SK-N-SH treated with all-trans-retinoic acid at 6 μM for 48 hours (cell line): ENCODE measurements at regions not wholly inside any gene's neighbourhood (a gene's known extent, or its start where the extent isn't known, plus 50 kb on each side); places are given as distances from the start of the nearest gene placed in this dataset.

Experiments used
- ATAC-seq: fragments of 200-7000 bp; cut with Tn5 transposase; 3 replicates; pipeline ENCODE4 v1.9.1; 2020; ENCODE audit warnings: mild to moderate bottlenecking, moderate library complexity
- ARNTL ChIP-seq: fragments of 450-650 bp; formaldehyde crosslinking; IDR thresholded peaks from 2 replicates; pipeline ENCODE4 v1.5.0; 2020; ENCODE audit warnings: low read depth, mild to moderate bottlenecking, moderate library complexity, borderline replicate concordance
- BACH2 ChIP-seq: fragments of 250-450 bp; sonication (Bioruptor Pico); IDR thresholded peaks from 2 replicates; pipeline ENCODE4 v1.9.0; 2021; ENCODE audit warnings: mild to moderate bottlenecking, borderline replicate concordance
- CSDC2 ChIP-seq: fragments of 250-450 bp; sonication (Bioruptor Pico); IDR thresholded peaks from 2 replicates; pipeline ENCODE4 v1.5.0; 2020; ENCODE audit warnings: mild to moderate bottlenecking, moderate library complexity
- ESRRG ChIP-seq: fragments of 250-450 bp; sonication (Bioruptor Pico); IDR thresholded peaks from 2 replicates; pipeline ENCODE4 v1.6.1; 2021; ENCODE audit warnings: mild to moderate bottlenecking
- GLIS3 ChIP-seq: fragments of 250-450 bp; sonication (Bioruptor Pico); IDR thresholded peaks from 2 replicates; pipeline ENCODE4 v1.5.0; 2020; ENCODE audit warnings: mild to moderate bottlenecking, moderate library complexity
- OSR1 ChIP-seq: fragments of 250-450 bp; sonication (Bioruptor Pico); IDR thresholded peaks from 2 replicates; pipeline ENCODE4 v1.8.0; 2022; ENCODE audit warnings: moderate library complexity, mild to moderate bottlenecking, inconsistent platforms
- PPARA ChIP-seq: fragments of 250-450 bp; sonication (Bioruptor Pico); IDR thresholded peaks from 2 replicates; pipeline ENCODE4 v1.5.0; 2020; ENCODE audit warnings: mild to moderate bottlenecking, borderline replicate concordance
- RARB ChIP-seq: fragments of 250-450 bp; sonication (Bioruptor Pico); IDR thresholded peaks from 2 replicates; pipeline ENCODE4 v1.8.0; 2021; ENCODE audit warnings: mild to moderate bottlenecking, moderate library complexity
- SNAI2 ChIP-seq: fragments of 250-450 bp; sonication (Bioruptor Pico); IDR thresholded peaks from 2 replicates; pipeline ENCODE4 v1.5.0; 2020; ENCODE audit warnings: mild to moderate bottlenecking, moderate library complexity
- TCF4 ChIP-seq: fragments of 250-450 bp; sonication (Bioruptor Pico); IDR thresholded peaks from 2 replicates; pipeline ENCODE4 v1.8.0; 2021; ENCODE audit warnings: mild to moderate bottlenecking, moderate library complexity, borderline replicate concordance
- TOX ChIP-seq: fragments of 250-450 bp; sonication (Bioruptor Pico); IDR thresholded peaks from 2 replicates; pipeline ENCODE4 v1.8.0; 2021; ENCODE audit warnings: mild to moderate bottlenecking, moderate library complexity, borderline replicate concordance
- ZFP3 ChIP-seq: fragments of 250-450 bp; sonication (Bioruptor Pico); IDR thresholded peaks from 2 replicates; pipeline ENCODE4 v1.5.0; 2020; ENCODE audit warnings: mild to moderate bottlenecking, moderate library complexity
- ZFP30 ChIP-seq: fragments of 450-650 bp; formaldehyde crosslinking; IDR thresholded peaks from 2 replicates; pipeline ENCODE4 v1.5.0; 2022; ENCODE audit warnings: mild to moderate bottlenecking, moderate library complexity
- ZNF70 ChIP-seq: fragments of 450-650 bp; formaldehyde crosslinking; IDR thresholded peaks from 2 replicates; pipeline ENCODE4 v1.5.0; 2020; ENCODE audit warnings: mild to moderate bottlenecking, moderate library complexity
- ZNF8 ChIP-seq: fragments of 450-650 bp; formaldehyde crosslinking; IDR thresholded peaks from 2 replicates; pipeline ENCODE4 v1.5.0; 2020; ENCODE audit warnings: mild to moderate bottlenecking, moderate library complexity
- TF ChIP-seq, protein P1 (sequence below): fragments of 250-450 bp; sonication (Bioruptor Pico); IDR thresholded peaks from 2 replicates; pipeline ENCODE4 v1.5.0; 2020; ENCODE audit warnings: mild to moderate bottlenecking, moderate library complexity
- TF ChIP-seq, protein P2 (sequence below): fragments of 250-450 bp; sonication (Bioruptor Pico); IDR thresholded peaks from 2 replicates; pipeline ENCODE4 v1.8.0; 2020; ENCODE audit warnings: mild to moderate bottlenecking, moderate library complexity, borderline replicate concordance
- TF ChIP-seq, protein P3 (sequence below): fragments of 250-450 bp; sonication (Bioruptor Pico); IDR thresholded peaks from 2 replicates; pipeline ENCODE4 v1.8.0; 2021; ENCODE audit warnings: low read depth, mild to moderate bottlenecking, moderate library complexity, borderline replicate concordance
- TF ChIP-seq, protein P4 (sequence below): fragments of 250-450 bp; sonication (Bioruptor Pico); IDR thresholded peaks from 2 replicates; pipeline ENCODE4 v1.5.1; 2021; ENCODE audit warnings: mild to moderate bottlenecking, moderate library complexity
- TF ChIP-seq, protein P5 (sequence below): fragments of 250-450 bp; sonication (Bioruptor Pico); IDR thresholded peaks from 2 replicates; pipeline ENCODE4 v1.5.1; 2020; ENCODE audit warnings: low read depth, mild to moderate bottlenecking, moderate library complexity

DNA sequence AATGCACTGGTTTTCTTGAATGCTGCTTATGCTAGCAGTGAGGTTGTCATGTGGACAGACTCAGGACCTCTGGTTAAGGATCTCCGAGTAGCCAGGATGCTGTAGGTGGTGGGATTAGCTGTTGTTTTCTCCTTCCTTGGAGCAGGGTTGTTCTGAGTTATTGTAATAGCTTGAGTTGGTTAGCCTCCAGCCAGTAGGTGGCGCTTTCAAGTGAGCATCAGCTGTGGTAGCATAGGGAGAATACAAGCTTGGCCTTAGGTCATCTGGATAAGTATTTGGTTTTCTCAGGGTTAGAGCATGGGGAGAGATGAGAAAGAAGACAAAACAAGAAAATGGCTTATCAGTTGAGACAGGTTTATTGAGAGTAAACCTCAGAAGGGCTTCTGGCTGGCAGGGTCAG, 299.7 kb upstream of the FBXO33 start:
- TF ChIP-seq GLIS3 (CRISPR knock-in tag): no peak
- no peak for TF ChIP-seq ZFP30 (CRISPR knock-in tag)
- TF ChIP-seq, protein P1, sequence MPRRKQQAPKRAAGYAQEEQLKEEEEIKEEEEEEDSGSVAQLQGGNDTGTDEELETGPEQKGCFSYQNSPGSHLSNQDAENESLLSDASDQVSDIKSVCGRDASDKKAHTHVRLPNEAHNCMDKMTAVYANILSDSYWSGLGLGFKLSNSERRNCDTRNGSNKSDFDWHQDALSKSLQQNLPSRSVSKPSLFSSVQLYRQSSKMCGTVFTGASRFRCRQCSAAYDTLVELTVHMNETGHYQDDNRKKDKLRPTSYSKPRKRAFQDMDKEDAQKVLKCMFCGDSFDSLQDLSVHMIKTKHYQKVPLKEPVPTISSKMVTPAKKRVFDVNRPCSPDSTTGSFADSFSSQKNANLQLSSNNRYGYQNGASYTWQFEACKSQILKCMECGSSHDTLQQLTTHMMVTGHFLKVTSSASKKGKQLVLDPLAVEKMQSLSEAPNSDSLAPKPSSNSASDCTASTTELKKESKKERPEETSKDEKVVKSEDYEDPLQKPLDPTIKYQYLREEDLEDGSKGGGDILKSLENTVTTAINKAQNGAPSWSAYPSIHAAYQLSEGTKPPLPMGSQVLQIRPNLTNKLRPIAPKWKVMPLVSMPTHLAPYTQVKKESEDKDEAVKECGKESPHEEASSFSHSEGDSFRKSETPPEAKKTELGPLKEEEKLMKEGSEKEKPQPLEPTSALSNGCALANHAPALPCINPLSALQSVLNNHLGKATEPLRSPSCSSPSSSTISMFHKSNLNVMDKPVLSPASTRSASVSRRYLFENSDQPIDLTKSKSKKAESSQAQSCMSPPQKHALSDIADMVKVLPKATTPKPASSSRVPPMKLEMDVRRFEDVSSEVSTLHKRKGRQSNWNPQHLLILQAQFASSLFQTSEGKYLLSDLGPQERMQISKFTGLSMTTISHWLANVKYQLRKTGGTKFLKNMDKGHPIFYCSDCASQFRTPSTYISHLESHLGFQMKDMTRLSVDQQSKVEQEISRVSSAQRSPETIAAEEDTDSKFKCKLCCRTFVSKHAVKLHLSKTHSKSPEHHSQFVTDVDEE (CRISPR knock-in tag): no peak
- TF ChIP-seq CSDC2: no peak
- TF ChIP-seq TOX (CRISPR knock-in tag): no peak
- TF ChIP-seq, protein P2, sequence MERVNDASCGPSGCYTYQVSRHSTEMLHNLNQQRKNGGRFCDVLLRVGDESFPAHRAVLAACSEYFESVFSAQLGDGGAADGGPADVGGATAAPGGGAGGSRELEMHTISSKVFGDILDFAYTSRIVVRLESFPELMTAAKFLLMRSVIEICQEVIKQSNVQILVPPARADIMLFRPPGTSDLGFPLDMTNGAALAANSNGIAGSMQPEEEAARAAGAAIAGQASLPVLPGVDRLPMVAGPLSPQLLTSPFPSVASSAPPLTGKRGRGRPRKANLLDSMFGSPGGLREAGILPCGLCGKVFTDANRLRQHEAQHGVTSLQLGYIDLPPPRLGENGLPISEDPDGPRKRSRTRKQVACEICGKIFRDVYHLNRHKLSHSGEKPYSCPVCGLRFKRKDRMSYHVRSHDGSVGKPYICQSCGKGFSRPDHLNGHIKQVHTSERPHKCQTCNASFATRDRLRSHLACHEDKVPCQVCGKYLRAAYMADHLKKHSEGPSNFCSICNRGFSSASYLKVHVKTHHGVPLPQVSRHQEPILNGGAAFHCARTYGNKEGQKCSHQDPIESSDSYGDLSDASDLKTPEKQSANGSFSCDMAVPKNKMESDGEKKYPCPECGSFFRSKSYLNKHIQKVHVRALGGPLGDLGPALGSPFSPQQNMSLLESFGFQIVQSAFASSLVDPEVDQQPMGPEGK: no peak
- TF ChIP-seq ZNF70 (CRISPR knock-in tag): no peak
- no peak for TF ChIP-seq ESRRG (CRISPR knock-in tag)
- TF ChIP-seq ZFP3 (CRISPR knock-in tag): no peak
- TF ChIP-seq, protein P3, sequence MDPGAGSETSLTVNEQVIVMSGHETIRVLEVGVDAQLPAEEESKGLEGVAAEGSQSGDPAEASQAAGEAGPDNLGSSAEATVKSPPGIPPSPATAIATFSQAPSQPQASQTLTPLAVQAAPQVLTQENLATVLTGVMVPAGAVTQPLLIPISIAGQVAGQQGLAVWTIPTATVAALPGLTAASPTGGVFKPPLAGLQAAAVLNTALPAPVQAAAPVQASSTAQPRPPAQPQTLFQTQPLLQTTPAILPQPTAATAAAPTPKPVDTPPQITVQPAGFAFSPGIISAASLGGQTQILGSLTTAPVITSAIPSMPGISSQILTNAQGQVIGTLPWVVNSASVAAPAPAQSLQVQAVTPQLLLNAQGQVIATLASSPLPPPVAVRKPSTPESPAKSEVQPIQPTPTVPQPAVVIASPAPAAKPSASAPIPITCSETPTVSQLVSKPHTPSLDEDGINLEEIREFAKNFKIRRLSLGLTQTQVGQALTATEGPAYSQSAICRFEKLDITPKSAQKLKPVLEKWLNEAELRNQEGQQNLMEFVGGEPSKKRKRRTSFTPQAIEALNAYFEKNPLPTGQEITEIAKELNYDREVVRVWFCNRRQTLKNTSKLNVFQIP (CRISPR knock-in tag): no peak
- no peak for TF ChIP-seq TCF4
- TF ChIP-seq BACH2 (CRISPR knock-in tag): no peak
- TF ChIP-seq, protein P4, sequence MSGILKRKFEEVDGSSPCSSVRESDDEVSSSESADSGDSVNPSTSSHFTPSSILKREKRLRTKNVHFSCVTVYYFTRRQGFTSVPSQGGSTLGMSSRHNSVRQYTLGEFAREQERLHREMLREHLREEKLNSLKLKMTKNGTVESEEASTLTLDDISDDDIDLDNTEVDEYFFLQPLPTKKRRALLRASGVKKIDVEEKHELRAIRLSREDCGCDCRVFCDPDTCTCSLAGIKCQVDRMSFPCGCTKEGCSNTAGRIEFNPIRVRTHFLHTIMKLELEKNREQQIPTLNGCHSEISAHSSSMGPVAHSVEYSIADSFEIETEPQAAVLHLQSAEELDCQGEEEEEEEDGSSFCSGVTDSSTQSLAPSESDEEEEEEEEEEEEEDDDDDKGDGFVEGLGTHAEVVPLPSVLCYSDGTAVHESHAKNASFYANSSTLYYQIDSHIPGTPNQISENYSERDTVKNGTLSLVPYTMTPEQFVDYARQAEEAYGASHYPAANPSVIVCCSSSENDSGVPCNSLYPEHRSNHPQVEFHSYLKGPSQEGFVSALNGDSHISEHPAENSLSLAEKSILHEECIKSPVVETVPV (CRISPR knock-in tag): no peak
- TF ChIP-seq PPARA (CRISPR knock-in tag): no peak
- TF ChIP-seq RARB: no peak
- TF ChIP-seq ZNF8 (CRISPR knock-in tag): no peak
- TF ChIP-seq SNAI2 (CRISPR knock-in tag): no peak
- no peak for TF ChIP-seq OSR1 (CRISPR knock-in tag)
- no peak for TF ChIP-seq ARNTL (CRISPR knock-in tag)
- TF ChIP-seq, protein P5, sequence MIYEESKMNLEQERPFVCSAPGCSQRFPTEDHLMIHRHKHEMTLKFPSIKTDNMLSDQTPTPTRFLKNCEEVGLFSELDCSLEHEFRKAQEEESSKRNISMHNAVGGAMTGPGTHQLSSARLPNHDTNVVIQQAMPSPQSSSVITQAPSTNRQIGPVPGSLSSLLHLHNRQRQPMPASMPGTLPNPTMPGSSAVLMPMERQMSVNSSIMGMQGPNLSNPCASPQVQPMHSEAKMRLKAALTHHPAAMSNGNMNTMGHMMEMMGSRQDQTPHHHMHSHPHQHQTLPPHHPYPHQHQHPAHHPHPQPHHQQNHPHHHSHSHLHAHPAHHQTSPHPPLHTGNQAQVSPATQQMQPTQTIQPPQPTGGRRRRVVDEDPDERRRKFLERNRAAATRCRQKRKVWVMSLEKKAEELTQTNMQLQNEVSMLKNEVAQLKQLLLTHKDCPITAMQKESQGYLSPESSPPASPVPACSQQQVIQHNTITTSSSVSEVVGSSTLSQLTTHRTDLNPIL (CRISPR knock-in tag): no peak
- ATAC-seq: no peak

DNA sequence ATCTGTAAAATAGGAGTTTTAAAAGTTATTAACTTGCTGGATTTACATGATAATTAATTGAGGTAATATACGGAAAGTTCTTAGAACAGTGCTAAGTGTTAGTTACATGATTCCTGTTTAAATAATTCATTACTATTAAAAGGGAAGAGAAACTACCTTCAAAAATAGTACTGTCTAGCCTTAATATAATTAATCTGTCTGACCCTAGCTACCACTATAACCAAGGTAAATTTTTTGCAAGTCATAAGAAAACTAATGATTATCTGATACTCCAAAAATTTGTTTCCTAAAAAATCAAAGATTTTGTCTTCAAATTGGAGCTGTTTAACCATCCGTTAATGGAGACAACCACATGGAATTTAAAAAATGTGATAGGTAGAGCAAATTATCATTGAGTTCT, 294.3 kb upstream of the FBXO33 start:
- TF ChIP-seq, protein P4 (CRISPR knock-in tag): no peak
- TF ChIP-seq, protein P5 (CRISPR knock-in tag): no peak
- TF ChIP-seq TOX (CRISPR knock-in tag) (no peak), ESRRG (CRISPR knock-in tag) (no peak), SNAI2 (CRISPR knock-in tag) (no peak)
- ATAC-seq: no peak
